ENCODE measurements at regions not wholly inside any gene's neighbourhood (a gene's known extent, or its start where the extent isn't known, plus 50 kb on each side); places are given as distances from the start of the nearest gene placed in this dataset.

- DNase-seq, result no peak
These were observed 76.9 kb upstream of the ANO1 start for GRCh38 chr11:70001246-70001645.

- no peak for DNase-seq
These were observed 75.7 kb upstream of the ANO1 start for GRCh38 chr11:70002433-70002832.

DNA sequence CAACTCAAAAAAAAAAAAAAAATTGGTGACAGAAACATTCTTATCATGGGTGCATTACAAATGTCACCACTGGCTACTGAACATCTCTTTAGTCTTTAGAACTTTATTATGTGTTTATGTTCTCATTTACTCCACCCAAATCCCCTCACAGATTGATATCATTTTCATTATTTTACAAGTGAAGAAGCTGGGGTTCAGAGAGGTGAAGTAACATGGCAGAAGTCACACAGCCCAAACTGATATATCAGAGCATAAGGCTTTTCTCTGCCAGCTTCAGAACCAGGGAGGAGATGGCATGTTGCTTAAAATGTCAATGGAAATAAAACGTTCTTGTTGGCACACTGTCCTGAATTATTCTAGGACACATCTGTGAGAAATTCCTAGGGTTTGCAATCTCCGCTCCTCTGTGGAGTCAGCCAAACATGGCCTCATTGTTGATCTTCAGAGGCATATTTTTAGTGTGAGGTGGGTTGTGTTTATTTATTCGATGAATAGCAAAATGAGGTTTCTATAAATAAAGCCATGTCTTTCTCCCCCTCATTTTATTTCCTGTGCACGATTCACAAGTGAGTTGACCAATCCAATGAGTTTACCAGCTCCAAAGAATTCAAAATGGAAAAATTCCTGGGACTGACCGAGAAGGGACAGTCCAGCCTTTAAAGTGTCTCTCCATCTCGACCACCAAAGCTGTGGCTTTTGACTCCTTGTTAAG, 72.9 kb upstream of the ANO1 start:
- DNase-seq, result no peak

DNA sequence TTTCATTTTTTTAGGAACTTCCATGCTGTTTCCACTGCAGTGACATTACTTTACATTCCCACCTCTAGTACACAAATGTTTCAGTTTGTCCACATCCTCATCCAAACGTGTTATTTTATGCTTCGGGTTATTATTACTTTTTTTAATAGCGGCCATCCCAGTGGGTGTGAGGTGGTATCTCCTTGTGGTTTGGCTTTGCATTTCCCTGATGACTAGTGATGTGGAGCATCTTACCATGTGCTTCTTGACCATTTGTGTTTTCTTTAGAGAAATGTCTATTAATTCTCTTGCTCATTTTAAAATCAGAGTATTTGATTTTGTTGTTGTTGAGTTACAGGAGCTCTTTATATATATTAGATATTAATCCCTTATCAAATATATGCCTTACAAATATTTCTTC, 70.3 kb upstream of the ANO1 start:
- no peak for DNase-seq

DNA sequence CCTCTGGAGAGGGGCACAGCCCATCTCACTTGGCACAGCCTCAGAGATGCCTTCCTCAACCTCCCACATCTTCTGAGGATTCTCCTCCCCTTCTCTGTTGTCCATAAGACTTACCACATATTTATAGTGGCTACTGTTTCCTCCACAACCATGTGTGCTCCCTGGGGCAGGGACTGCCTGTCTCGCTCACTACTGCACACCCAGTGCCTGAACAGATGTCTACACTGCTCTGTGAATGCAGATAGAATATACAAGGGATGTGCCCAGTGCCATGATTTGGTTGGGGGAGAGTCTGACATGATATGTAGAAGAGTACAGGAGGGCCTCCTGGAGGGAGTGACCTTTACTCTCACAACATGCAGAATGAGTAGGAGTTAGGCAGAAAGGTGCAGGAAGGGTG, 67.3 kb upstream of the ANO1 start:
- no peak for DNase-seq

DNA sequence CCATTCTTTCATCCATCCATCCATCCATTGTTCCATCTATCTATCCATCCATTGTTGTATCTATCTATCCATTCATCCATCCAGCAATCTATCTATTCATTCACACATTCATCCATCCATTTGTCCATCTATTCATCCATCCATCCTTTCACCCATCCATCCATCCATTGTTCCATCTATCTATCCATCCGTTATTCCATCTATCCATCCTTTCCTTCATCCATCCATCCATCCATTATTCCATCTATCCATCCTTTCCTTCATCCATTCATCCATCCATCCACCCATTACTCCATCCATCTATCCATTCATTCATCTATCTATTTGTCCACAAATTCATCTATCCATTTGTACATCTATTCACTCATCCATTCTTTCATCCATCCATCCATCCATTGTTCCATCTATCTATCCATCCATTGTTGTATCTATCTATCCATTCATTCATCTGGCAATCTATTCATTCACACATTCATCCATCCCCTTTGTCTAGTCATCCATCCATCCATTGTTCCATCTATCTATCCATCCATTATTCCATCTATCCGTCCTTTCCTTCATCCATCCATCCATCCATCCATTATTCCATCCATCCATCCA, 65.9 kb upstream of the ANO1 start:
- no peak for DNase-seq

- DNase-seq, result no peak
These were observed 63.8 kb upstream of the ANO1 start for GRCh38 chr11:70014291-70014690.

GRCh38 chr11:70016666-70017367, 61.3 kb upstream of the ANO1 start:
- DNase-seq, result no peak

- no peak for DNase-seq
These were observed 59.3 kb upstream of the ANO1 start for GRCh38 chr11:70018816-70019215.

- DNase-seq, result no peak
These were observed 58.5 kb upstream of the ANO1 start for GRCh38 chr11:70019576-70020011.

GRCh38 chr11:70020336-70021214, 57.5 kb upstream of the ANO1 start:
- no peak for DNase-seq

GRCh38 chr11:70021586-70021985, 56.5 kb upstream of the ANO1 start:
- DNase-seq, result no peak

DNA sequence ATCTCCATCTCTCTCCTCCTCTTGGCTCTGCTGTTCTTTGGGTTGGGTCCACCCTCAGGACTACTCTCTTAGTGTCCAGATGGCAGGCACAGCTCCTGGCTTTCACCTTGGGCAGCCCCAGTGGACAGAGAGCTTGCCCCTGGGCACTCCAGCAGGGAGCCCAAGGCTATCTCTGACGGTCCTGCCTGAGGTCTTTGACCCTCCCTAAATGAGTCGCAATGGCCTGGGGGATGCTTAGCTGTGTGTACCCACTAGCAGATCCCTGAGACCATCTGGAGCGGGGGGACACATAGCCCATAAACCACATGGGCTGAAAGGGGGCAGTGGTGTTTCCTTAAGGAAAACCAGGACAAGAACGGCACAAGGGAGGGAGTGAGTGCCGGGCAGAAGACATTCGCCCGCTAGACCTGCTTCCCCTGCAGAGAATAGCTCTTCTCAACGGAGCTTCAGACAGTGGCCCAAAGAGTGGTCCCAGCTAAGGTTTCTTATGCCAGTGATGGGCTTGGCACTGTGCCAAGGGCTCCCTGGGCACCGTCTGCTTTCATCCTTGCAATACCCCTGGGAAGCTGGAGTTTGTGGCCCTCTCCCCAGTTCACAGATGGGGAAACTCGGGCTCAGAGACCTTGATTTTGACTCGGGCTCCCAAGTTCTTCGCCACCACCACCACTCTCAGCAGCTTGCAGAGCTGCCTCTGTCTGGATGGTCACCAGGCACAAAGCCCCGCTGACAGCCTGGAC, 53.9 kb upstream of the ANO1 start:
- no peak for DNase-seq

GRCh38 chr11:70024773-70025045, 53.4 kb upstream of the ANO1 start:
- no peak for DNase-seq

GRCh38 chr11:70025308-70025707, 52.8 kb upstream of the ANO1 start:
- no peak for DNase-seq

- DNase-seq, result no peak
These were observed 52.1 kb upstream of the ANO1 start for GRCh38 chr11:70026012-70026411.

GRCh38 chr11:70026726-70027125, 51.4 kb upstream of the ANO1 start:
- DNase-seq, result no peak

DNA sequence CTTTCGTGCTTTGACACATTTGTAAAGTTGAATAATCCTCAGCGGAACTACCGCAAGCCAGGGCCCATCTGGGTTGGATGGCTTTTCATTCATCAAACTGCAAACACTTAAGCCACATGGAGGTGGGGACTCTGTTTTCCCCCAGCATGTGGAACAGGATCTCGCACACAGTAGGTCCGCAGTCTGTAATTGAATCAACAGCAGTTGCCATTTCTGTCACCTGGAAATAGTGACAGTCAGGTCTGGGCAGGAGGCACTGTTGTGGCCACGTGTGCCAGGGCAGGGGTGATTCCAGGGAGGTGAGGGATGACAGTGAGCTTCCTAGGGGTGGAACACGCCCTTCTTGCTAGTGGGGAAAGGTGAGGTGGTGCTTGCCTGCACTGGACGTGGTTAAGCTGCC, 50.7 kb upstream of the ANO1 start:
- no peak for DNase-seq

DNA sequence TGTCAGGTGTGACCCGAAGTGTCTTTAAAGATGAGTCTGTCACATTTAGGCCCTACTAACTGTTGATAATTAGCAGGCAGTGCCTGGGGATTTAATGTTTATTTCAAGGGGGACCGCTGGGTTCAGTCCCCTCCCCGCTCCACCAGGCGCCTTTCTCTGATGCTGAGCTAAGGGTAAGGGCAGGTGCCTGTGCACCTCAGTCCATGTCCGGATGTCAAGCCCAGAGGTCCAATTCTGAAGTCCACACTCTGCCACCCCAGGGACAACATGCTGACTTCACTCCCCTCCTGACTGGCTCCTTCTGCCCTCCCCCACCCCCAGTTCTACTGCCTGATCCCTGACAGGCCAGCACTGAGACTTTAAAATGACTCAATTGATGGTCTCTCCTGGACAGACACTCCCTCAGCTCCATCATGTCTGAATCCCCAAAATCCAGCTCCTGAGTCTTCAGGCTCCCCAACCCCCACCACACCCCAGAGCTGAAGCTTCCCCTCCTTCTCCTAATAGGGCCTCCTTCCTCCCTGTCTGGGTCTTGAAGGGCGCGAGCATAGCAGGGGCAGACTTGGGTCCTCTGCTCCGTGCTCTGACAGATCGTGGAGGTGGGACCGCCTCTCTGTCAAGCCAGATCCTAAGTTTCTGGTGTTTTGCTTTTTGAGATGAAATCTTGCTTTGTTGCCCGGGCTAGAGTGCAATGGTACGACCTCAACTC, 49.8 kb upstream of the ANO1 start:
- no peak for DNase-seq

All from cerebellar nuclear complex (tissue), 1 donor.